Panc1 (cell line): ENCODE measurements at regions not wholly inside any gene's neighbourhood (a gene's known extent, or its start where the extent isn't known, plus 50 kb on each side); places are given as distances from the start of the nearest gene placed in this dataset.

Experiments
- ATAC-seq: fragments of 200-7000 bp; cut with Tn5 transposase; 2 replicates; pipeline ENCODE4 v1.9.1; 2020; ENCODE audit warnings: mild to moderate bottlenecking, moderate library complexity
- BruUV-seq: library from RNA; stranded (reverse); fragments of 400-500 nt; replicated peaks from 2 replicates; lab custom pipeline; 2021; lab: Mats Ljungman, UMichigan
- CTCF ChIA-PET: fragments of 300-600 bp; sonication (Branson Sonifier 250); formaldehyde crosslinking; loops from one replicate; lab custom pipeline; 2022; ENCODE audit warnings: antibody characterized with exemption; lab: Charles Lee
- POLR2A ChIA-PET: fragments of 300-600 bp; sonication (Branson Sonifier 250); formaldehyde crosslinking; loops from one replicate; lab custom pipeline; 2022; ENCODE audit warnings: antibody characterized with exemption; lab: Charles Lee
- DNase-seq: peaks from one replicate; pipeline ENCODE4 v3.0.0-alpha.2; 2010; ENCODE audit warnings: low read depth, low spot score
- H3K27ac ChIP-seq: 2 replicates; pipeline ENCODE4 v1.5.1; 2011; ENCODE audit warnings: mild to moderate bottlenecking, low read length, inconsistent platforms
- H3K27me3 ChIP-seq: fragments of 200-500 bp; sonication (Bioruptor generic); 2 replicates; pipeline ENCODE4 v1.6.0; 2014; ENCODE audit warnings: low read length, inconsistent platforms; ENCODE audit not compliant: control insufficient read depth, insufficient read depth
- H3K36me3 ChIP-seq: fragments of 200-500 bp; sonication (Bioruptor generic); 2 replicates; pipeline ENCODE4 v1.5.1; 2014; ENCODE audit warnings: inconsistent platforms, mild to moderate bottlenecking, low read length, moderate library complexity; ENCODE audit not compliant: control insufficient read depth, insufficient read depth
- H3K4me1 ChIP-seq: 2 replicates; pipeline ENCODE4 v1.5.1; 2011; ENCODE audit warnings: inconsistent platforms, mild to moderate bottlenecking, low read length, moderate library complexity; ENCODE audit not compliant: control insufficient read depth, insufficient read depth
- H3K4me3 ChIP-seq, 2 experiments: 2 replicates each; pipeline ENCODE4 v1.5.1; 2011 to 2012; ENCODE audit warnings: low read depth in 2 of 2, low read length in 2 of 2, mild to moderate bottlenecking in 2 of 2, inconsistent platforms in 1 of 2, moderate library complexity in 1 of 2
- H3K9me3 ChIP-seq: fragments of 200-500 bp; sonication (Bioruptor generic); 2 replicates; pipeline ENCODE4 v1.5.1; 2014; ENCODE audit warnings: low read depth, mild to moderate bottlenecking, inconsistent platforms, low read length, moderate library complexity; ENCODE audit not compliant: control insufficient read depth, insufficient read depth
- POLR2AphosphoS5 ChIP-seq: IDR thresholded peaks from 2 replicates; pipeline ENCODE4 v1.6.1; 2012; ENCODE audit warnings: mild to moderate bottlenecking, low read depth, low read length, moderate library complexity
- SIN3A ChIP-seq: IDR thresholded peaks from 2 replicates; pipeline ENCODE4 v1.6.1; 2012; ENCODE audit warnings: low read depth, mild to moderate bottlenecking, low read length, moderate library complexity, borderline replicate concordance; ENCODE audit not compliant: insufficient read depth
- TCF7L2 ChIP-seq: IDR thresholded peaks from 2 replicates; pipeline ENCODE4 v1.6.1; 2011; ENCODE audit warnings: mild to moderate bottlenecking, low read depth, low read length, inconsistent platforms
- in situ Hi-C: cut with HindIII; loops from 2 replicates; pipeline ENCODE4 v1.10.0; 2016; ENCODE audit warnings: low sequenced_read_pairs, low pct_unique_long_range_greater_than_20kb
- intact Hi-C: fragments of 100-400 bp; cut with micrococcal nuclease; formaldehyde crosslinking; loops from one replicate; pipeline ENCODE4 v1.10.0; 2022; ENCODE audit not compliant: unreplicated experiment
- TF ChIP-seq, protein P1 (sequence below): fragments of 450-650 bp; IDR thresholded peaks from 2 replicates; pipeline ENCODE4 v1.5.1; 2017; ENCODE audit warnings: mild to moderate bottlenecking
- TF ChIP-seq, protein P2 (sequence below), 2 experiments: IDR thresholded peaks; 2 replicates each; pipeline ENCODE4 v1.6.1; 2011 to 2012; ENCODE audit warnings: low read depth in 2 of 2, control low read depth in 1 of 2, low read length in 1 of 2, mild to moderate bottlenecking in 1 of 2, moderate library complexity in 1 of 2; ENCODE audit not compliant: insufficient read depth in 1 of 2

- DNase-seq = no peak
- TF ChIP-seq SIN3A (no peak), TCF7L2 (no peak), POLR2AphosphoS5 (no peak)
- TF ChIP-seq, protein P1, sequence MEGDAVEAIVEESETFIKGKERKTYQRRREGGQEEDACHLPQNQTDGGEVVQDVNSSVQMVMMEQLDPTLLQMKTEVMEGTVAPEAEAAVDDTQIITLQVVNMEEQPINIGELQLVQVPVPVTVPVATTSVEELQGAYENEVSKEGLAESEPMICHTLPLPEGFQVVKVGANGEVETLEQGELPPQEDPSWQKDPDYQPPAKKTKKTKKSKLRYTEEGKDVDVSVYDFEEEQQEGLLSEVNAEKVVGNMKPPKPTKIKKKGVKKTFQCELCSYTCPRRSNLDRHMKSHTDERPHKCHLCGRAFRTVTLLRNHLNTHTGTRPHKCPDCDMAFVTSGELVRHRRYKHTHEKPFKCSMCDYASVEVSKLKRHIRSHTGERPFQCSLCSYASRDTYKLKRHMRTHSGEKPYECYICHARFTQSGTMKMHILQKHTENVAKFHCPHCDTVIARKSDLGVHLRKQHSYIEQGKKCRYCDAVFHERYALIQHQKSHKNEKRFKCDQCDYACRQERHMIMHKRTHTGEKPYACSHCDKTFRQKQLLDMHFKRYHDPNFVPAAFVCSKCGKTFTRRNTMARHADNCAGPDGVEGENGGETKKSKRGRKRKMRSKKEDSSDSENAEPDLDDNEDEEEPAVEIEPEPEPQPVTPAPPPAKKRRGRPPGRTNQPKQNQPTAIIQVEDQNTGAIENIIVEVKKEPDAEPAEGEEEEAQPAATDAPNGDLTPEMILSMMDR = no peak
- TF ChIP-seq, protein P2, sequence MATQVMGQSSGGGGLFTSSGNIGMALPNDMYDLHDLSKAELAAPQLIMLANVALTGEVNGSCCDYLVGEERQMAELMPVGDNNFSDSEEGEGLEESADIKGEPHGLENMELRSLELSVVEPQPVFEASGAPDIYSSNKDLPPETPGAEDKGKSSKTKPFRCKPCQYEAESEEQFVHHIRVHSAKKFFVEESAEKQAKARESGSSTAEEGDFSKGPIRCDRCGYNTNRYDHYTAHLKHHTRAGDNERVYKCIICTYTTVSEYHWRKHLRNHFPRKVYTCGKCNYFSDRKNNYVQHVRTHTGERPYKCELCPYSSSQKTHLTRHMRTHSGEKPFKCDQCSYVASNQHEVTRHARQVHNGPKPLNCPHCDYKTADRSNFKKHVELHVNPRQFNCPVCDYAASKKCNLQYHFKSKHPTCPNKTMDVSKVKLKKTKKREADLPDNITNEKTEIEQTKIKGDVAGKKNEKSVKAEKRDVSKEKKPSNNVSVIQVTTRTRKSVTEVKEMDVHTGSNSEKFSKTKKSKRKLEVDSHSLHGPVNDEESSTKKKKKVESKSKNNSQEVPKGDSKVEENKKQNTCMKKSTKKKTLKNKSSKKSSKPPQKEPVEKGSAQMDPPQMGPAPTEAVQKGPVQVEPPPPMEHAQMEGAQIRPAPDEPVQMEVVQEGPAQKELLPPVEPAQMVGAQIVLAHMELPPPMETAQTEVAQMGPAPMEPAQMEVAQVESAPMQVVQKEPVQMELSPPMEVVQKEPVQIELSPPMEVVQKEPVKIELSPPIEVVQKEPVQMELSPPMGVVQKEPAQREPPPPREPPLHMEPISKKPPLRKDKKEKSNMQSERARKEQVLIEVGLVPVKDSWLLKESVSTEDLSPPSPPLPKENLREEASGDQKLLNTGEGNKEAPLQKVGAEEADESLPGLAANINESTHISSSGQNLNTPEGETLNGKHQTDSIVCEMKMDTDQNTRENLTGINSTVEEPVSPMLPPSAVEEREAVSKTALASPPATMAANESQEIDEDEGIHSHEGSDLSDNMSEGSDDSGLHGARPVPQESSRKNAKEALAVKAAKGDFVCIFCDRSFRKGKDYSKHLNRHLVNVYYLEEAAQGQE (IDR thresholded peaks at IDR 0.05; ENCODE audit: insufficient read depth in 1 of 2, low read depth in 2 of 2, low read length in 1 of 2) = no peak
- BruUV-seq = no TSS peak
- H3K4me1 ChIP-seq = no peaks in the 10 kb centered on the region
- H3K27ac ChIP-seq = no peak overlapping the region
- H3K9me3 ChIP-seq = no peaks in the 10 kb centered on the region
- 0 out of 2 replicates have a peak, but pooled peaks cover 2% of the 10 kb centered on the region for H3K27me3 ChIP-seq
- intact Hi-C loops = no loop called here
- ChIA-PET POLR2A (no interaction called here), CTCF (no interaction called here)
- H3K4me3 ChIP-seq = no peak overlapping the region
- in situ Hi-C loops = no loop called here
- no peak for ATAC-seq
- no peaks in the 10 kb centered on the region for H3K36me3 ChIP-seq
These were observed 194.0 kb downstream of the LNPK start for GRCh38 chr2:175808078-175808477.

- intact Hi-C loops (no loop called here), in situ Hi-C loops (no loop called here)
- Histone ChIP-seq H3K36me3 (no peaks in the 10 kb centered on the region), H3K4me1 (no peaks in the 10 kb centered on the region), H3K27me3 (0 out of 2 replicates have a peak, but pooled peaks cover 2% of the 10 kb centered on the region), H3K4me3 (no peak overlapping the region), H3K9me3 (no peaks in the 10 kb centered on the region), H3K27ac (no peak overlapping the region)
- peak; percentile 85 for TF ChIP-seq TCF7L2
- TF ChIP-seq, protein P2 (IDR thresholded peaks at IDR 0.05; ENCODE audit: insufficient read depth in 1 of 2, low read depth in 2 of 2, low read length in 1 of 2) = no peak
- CTCF ChIA-PET = no interaction called here
- no TSS peak for BruUV-seq
- DNase-seq (no peak), ATAC-seq (no peak)
- POLR2A ChIA-PET = no interaction called here
These were observed 194.8 kb downstream of the LNPK start for GRCh38 chr2:175807031-175807873.
